IMR-90 (cell line): ENCODE measurements at regions not wholly inside any gene's neighbourhood (a gene's known extent, or its start where the extent isn't known, plus 50 kb on each side); places are given as distances from the start of the nearest gene placed in this dataset.

Experiments
- ATAC-seq: fragments of 200-7000 bp; cut with Tn5 transposase; 2 replicates; pipeline ENCODE4 v1.9.1; 2020; ENCODE audit warnings: low read depth, mild to moderate bottlenecking, moderate library complexity
- BruUV-seq: library from RNA; stranded (reverse); fragments of 400-500 nt; replicated peaks from 2 replicates; lab custom pipeline; 2021; lab: Mats Ljungman, UMichigan
- CTCF ChIA-PET: fragments of 300-600 bp; formaldehyde crosslinking; extraction: SDS; loops from one replicate; lab custom pipeline; 2021; ENCODE audit warnings: antibody characterized with exemption; lab: Yijun Ruan, JAX
- POLR2A ChIA-PET: fragments of 300-600 bp; sonication (Branson Sonifier 250); formaldehyde crosslinking; loops from one replicate; lab custom pipeline; 2022; ENCODE audit warnings: antibody characterized with exemption; ENCODE audit not compliant: unreplicated experiment; lab: Charles Lee
- DNase-seq: peaks from one replicate; pipeline ENCODE4 v3.0.0; 2013
- H2AFZ ChIP-seq: replicated peaks from 2 replicates; pipeline ENCODE3; 2013; ENCODE audit warnings: low read length, mild to moderate bottlenecking; ENCODE audit not compliant: poor library complexity
- H2AK5ac ChIP-seq: 2 replicates; pipeline ENCODE4 v1.6.1; 2013; ENCODE audit warnings: low read depth, low read length, inconsistent platforms
- H2AK9ac ChIP-seq: replicated peaks from 2 replicates; pipeline ENCODE3; 2013; ENCODE audit warnings: mild to moderate bottlenecking, low read depth, low read length, moderate library complexity; ENCODE audit not compliant: poor library complexity
- H2BK120ac ChIP-seq: 2 replicates; pipeline ENCODE4 v1.6.1; 2013; ENCODE audit warnings: low read depth, low read length, inconsistent platforms
- H2BK15ac ChIP-seq: 3 replicates; pipeline ENCODE4 v1.6.1; 2013; ENCODE audit warnings: low read depth, low read length, inconsistent platforms
- H2BK20ac ChIP-seq: 2 replicates; pipeline ENCODE4 v1.6.1; 2013; ENCODE audit warnings: low read depth, mild to moderate bottlenecking, inconsistent platforms, low read length, moderate library complexity
- H2BK5ac ChIP-seq: 2 replicates; pipeline ENCODE4 v1.6.1; 2013; ENCODE audit warnings: mild to moderate bottlenecking, low read depth, low read length, inconsistent platforms; ENCODE audit not compliant: poor library complexity, severe bottlenecking
- H3K14ac ChIP-seq: replicated peaks from 2 replicates; pipeline ENCODE4 v1.6.1; 2013; ENCODE audit warnings: low read depth, low read length, inconsistent platforms
- H3K18ac ChIP-seq: 2 replicates; pipeline ENCODE4 v1.6.1; 2013; ENCODE audit warnings: low read depth, low read length, control low read depth
- H3K23ac ChIP-seq: 2 replicates; pipeline ENCODE4 v1.6.1; 2013; ENCODE audit warnings: low read depth, low read length, inconsistent platforms
- H3K27ac ChIP-seq: 2 replicates; pipeline ENCODE4 v1.5.1; 2013; ENCODE audit warnings: mild to moderate bottlenecking, control low read depth, low read length; ENCODE audit not compliant: insufficient read depth
- H3K27me3 ChIP-seq: 2 replicates; pipeline ENCODE4 v1.6.1; 2013; ENCODE audit warnings: low read length; ENCODE audit not compliant: control insufficient read depth, insufficient read depth
- H3K36me3 ChIP-seq: 2 replicates; pipeline ENCODE4 v1.6.1; 2013; ENCODE audit warnings: low read length, mixed read lengths; ENCODE audit not compliant: control insufficient read depth, insufficient read depth
- H3K4ac ChIP-seq: 2 replicates; pipeline ENCODE4 v1.6.1; 2013; ENCODE audit warnings: low read depth, low read length, inconsistent platforms
- H3K4me1 ChIP-seq: 2 replicates; pipeline ENCODE4 v1.6.1; 2013; ENCODE audit warnings: low read length, mixed read lengths; ENCODE audit not compliant: control insufficient read depth, insufficient read depth
- H3K4me2 ChIP-seq: 2 replicates; pipeline ENCODE4 v1.6.1; 2013; ENCODE audit warnings: low read depth, mild to moderate bottlenecking, control low read depth, low read length, moderate library complexity
- H3K4me3 ChIP-seq: 2 replicates; pipeline ENCODE4 v1.5.1; 2013; ENCODE audit warnings: low read depth, mild to moderate bottlenecking, control low read depth, low read length, moderate library complexity; ENCODE audit not compliant: insufficient read depth
- H3K56ac ChIP-seq: 2 replicates; pipeline ENCODE4 v1.6.1; 2013; ENCODE audit warnings: low read length, inconsistent platforms; ENCODE audit not compliant: insufficient read depth; ENCODE audit errors: extremely low read depth
- H3K79me1 ChIP-seq, 2 experiments: 2 replicates each; pipeline ENCODE4 v1.6.1; 2013; ENCODE audit warnings: low read length in 2 of 2, inconsistent platforms in 1 of 2, low read depth in 1 of 2
- H3K9ac ChIP-seq: 2 replicates; pipeline ENCODE4 v1.6.1; 2013; ENCODE audit warnings: low read depth, low read length, control low read depth
- H3K9me1 ChIP-seq: 2 replicates; pipeline ENCODE4 v1.6.1; 2013; ENCODE audit warnings: low read length, inconsistent platforms; ENCODE audit not compliant: insufficient read depth
- H3K9me3 ChIP-seq: 2 replicates; pipeline ENCODE4 v1.6.1; 2013; ENCODE audit warnings: low read length; ENCODE audit not compliant: control insufficient read depth, insufficient read depth
- H4K20me1 ChIP-seq: 2 replicates; pipeline ENCODE4 v1.6.1; 2013; ENCODE audit warnings: low read length, inconsistent platforms; ENCODE audit not compliant: insufficient read depth
- H4K5ac ChIP-seq: 2 replicates; pipeline ENCODE4 v1.6.1; 2013; ENCODE audit warnings: mild to moderate bottlenecking, low read depth, low read length, control low read depth
- H4K8ac ChIP-seq, 2 experiments: 2 replicates each; pipeline ENCODE4 v1.6.1; 2013; ENCODE audit warnings: low read depth in 2 of 2, low read length in 2 of 2, control low read depth in 1 of 2, inconsistent platforms in 1 of 2
- H4K91ac ChIP-seq: 2 replicates; pipeline ENCODE4 v1.6.1; 2013; ENCODE audit warnings: low read depth, low read length, inconsistent platforms; ENCODE audit not compliant: insufficient read depth
- BHLHE40 ChIP-seq: fragments of 150-350 bp; IDR thresholded peaks from 2 replicates; pipeline ENCODE4 v1.6.1; 2016; ENCODE audit warnings: mild to moderate bottlenecking, low read depth, low read length
- CHD1 ChIP-seq: IDR thresholded peaks from 2 replicates; pipeline ENCODE4 v1.6.1; 2012; ENCODE audit warnings: low read depth, low read length, improper control_type of control experiment
- CTCF ChIP-seq: conservative IDR thresholded peaks from 2 replicates; pipeline ENCODE4 v1.5.1; 2012; ENCODE audit warnings: mild to moderate bottlenecking, low read depth, low read length, improper control_type of control experiment
- ELK1 ChIP-seq: fragments of 150-350 bp; IDR thresholded peaks from 2 replicates; pipeline ENCODE4 v1.6.1; 2016; ENCODE audit warnings: low read depth, mild to moderate bottlenecking, low read length, moderate library complexity, borderline replicate concordance
- MAFK ChIP-seq: IDR thresholded peaks from 2 replicates; pipeline ENCODE4 v1.6.1; 2012; ENCODE audit warnings: low read depth, low read length, improper control_type of control experiment
- POLR2A ChIP-seq: IDR thresholded peaks from 2 replicates; pipeline ENCODE4 v1.6.1; 2012; ENCODE audit warnings: mild to moderate bottlenecking, low read depth, low read length
- RAD21 ChIP-seq: IDR thresholded peaks from 2 replicates; pipeline ENCODE4 v1.6.1; 2012; ENCODE audit warnings: low read length, improper control_type of control experiment
- SMC3 ChIP-seq: fragments of 150-350 bp; IDR thresholded peaks from 2 replicates; pipeline ENCODE4 v1.6.1; 2016; ENCODE audit warnings: low read depth, mild to moderate bottlenecking, antibody characterized with exemption, low read length, moderate library complexity
- USF2 ChIP-seq: fragments of 150-350 bp; IDR thresholded peaks from 2 replicates; pipeline ENCODE4 v1.6.1; 2017; ENCODE audit warnings: mild to moderate bottlenecking, antibody characterized with exemption, low read length, low read depth
- WGBS, 2 experiments: methylation state at CpG; one replicate each; pipeline versions ENCODE4 v1.1.5 to v1.1.7; 2013; ENCODE audit warnings: missing lambda C conversion rate in 2 of 2; ENCODE audit not compliant: insufficient read length in 1 of 2; ENCODE audit errors: extremely low coverage in 2 of 2; 5-methylcytosine and 5-hydroxymethylcytosine counted together
- dilution Hi-C: fragments of 300-500 bp; cut with HindIII; formaldehyde crosslinking; loops from one replicate; pipeline ENCODE4 v1.14.3; 2018; ENCODE audit warnings: low sequenced_read_pairs; ENCODE audit not compliant: unreplicated experiment
- in situ Hi-C: fragments of 300-500 bp; cut with MboI; formaldehyde crosslinking; loops from 3 replicates; pipeline ENCODE4 v1.14.3; 2019; ENCODE audit warnings: low sequenced_read_pairs, inconsistent platforms, mixed read lengths
- intact Hi-C: fragments of 100-400 bp; cut with micrococcal nuclease; formaldehyde crosslinking; loops from 2 replicates; pipeline ENCODE4 v1.10.0; 2022

- WGBS, 2 experiments = no CpG with 5 or more reads among the region's 5 CpGs
- Histone ChIP-seq H4K91ac (no peak overlapping the region), H3K9ac (no peak overlapping the region), H4K5ac (no peak overlapping the region), H3K4me1 (no peaks in the 10 kb centered on the region), H3K4me2 (no peak overlapping the region), H2AK9ac (no peak overlapping the region), H3K4me3 (no peak overlapping the region), H3K79me1 (no peaks in the 10 kb centered on the region), H3K27me3 (peaks cover 2% of the 10 kb centered on the region; the same call in 1 of the 2 replicates), H2AFZ (no peak overlapping the region), H2BK20ac (no peak overlapping the region), H2BK5ac (no peak overlapping the region), H3K23ac (no peak overlapping the region), H3K14ac (no peak overlapping the region), H2BK120ac (no peak overlapping the region), H4K20me1 (no peaks in the 10 kb centered on the region), H3K9me1 (no peaks in the 10 kb centered on the region), H3K9me3 (peaks cover 9% of the 10 kb centered on the region), H3K4ac (no peak overlapping the region), H2BK15ac (no peak overlapping the region), H3K18ac (no peak overlapping the region), H2AK5ac (no peak overlapping the region), H3K56ac (no peak overlapping the region), H3K27ac (no peak overlapping the region), H3K36me3 (no peaks in the 10 kb centered on the region), H4K8ac (no peak overlapping the region)
- ChIA-PET POLR2A (interaction anchor here (0.6 kb wide), 1 partner anchor 125 kb away, joined by 8 read pairs; no protein-coding TSS in a partner anchor), CTCF (interaction anchor here (0.6 to 2.4 kb wide), 4 partner anchors 37 to 164 kb away, joined by 3 to 8 read pairs (median 6); no protein-coding TSS in a partner anchor)
- DNase-seq = peak; percentile 44
- intact Hi-C loops = loop anchor here (1.0 to 10.0 kb wide), 3 partner anchors 129 to 539 kb away; partner anchors contain the start of gene RCL1
- no TSS peak for BruUV-seq
- dilution Hi-C loops = no loop called here
- ATAC-seq = peak; percentile 56
- TF ChIP-seq ELK1 (no peak), CTCF (peak; percentile 61), MAFK (no peak), USF2 (no peak), CHD1 (no peak), SMC3 (peak; percentile 72), BHLHE40 (no peak), RAD21 (peak; percentile 56), POLR2A (no peak)
- in situ Hi-C loops = loop anchor here (10.0 kb wide), 2 partner anchors 61 to 159 kb away; partner anchors contain the start of gene JAK2
These were observed 61.2 kb upstream of the JAK2 start for GRCh38 chr9:4923580-4924544.
